HEK293 (cell line): ENCODE measurements at regions not wholly inside any gene's neighbourhood (a gene's known extent, or its start where the extent isn't known, plus 50 kb on each side); places are given as distances from the start of the nearest gene placed in this dataset.

Experiments used
- CTCF ChIA-PET: fragments of 350-600 bp; formaldehyde crosslinking; extraction: SDS; loops from one replicate; lab custom pipeline; 2021; ENCODE audit warnings: antibody characterized with exemption; lab: Yijun Ruan, JAX
- POLR2A ChIA-PET: fragments of 300-600 bp; formaldehyde crosslinking; extraction: SDS; loops from one replicate; lab custom pipeline; 2020; ENCODE audit warnings: antibody characterized with exemption, inconsistent platforms; lab: Yijun Ruan, JAX
- H3K27ac ChIP-seq: fragments of 200-500 bp; sonication (Bioruptor generic); 2 replicates; pipeline ENCODE4 v1.5.1; 2014; ENCODE audit warnings: low read depth, low read length, control low read depth, inconsistent platforms; ENCODE audit errors: extremely low read depth
- H3K36me3 ChIP-seq, 2 experiments: fragments of 200-500 bp in 1 of 2; sonication (Bioruptor generic) in 1 of 2; 1 replicate in 1 of 2; 2 replicates in 1 of 2; pipeline ENCODE4 v1.5.1; 2014 to 2017; ENCODE audit warnings: inconsistent platforms in 2 of 2, low read length in 2 of 2; ENCODE audit not compliant: control insufficient read depth in 2 of 2, insufficient read depth in 1 of 2
- H3K4me1 ChIP-seq: fragments of 200-500 bp; sonication (Bioruptor generic); 2 replicates; pipeline ENCODE4 v1.5.1; 2014; ENCODE audit warnings: mild to moderate bottlenecking, low read length, inconsistent platforms; ENCODE audit not compliant: control insufficient read depth, insufficient read depth
- H3K4me3 ChIP-seq: 2 replicates; pipeline ENCODE4 v1.5.1; 2011; ENCODE audit warnings: low read depth, mild to moderate bottlenecking, control low read depth, low read length, moderate library complexity
- H3K9me3 ChIP-seq: fragments of 200-500 bp; sonication (Bioruptor generic); 2 replicates; pipeline ENCODE4 v1.5.1; 2014; ENCODE audit warnings: low read depth, low read length, inconsistent platforms; ENCODE audit not compliant: control insufficient read depth, insufficient read depth
- AEBP2 ChIP-seq: fragments of 450-650 bp; formaldehyde crosslinking; IDR thresholded peaks from 2 replicates; pipeline ENCODE4 v1.5.1; 2016; ENCODE audit warnings: missing biosample characterization, missing genetic modification characterization, borderline replicate concordance
- GFI1B ChIP-seq: fragments of 450-650 bp; formaldehyde crosslinking; IDR thresholded peaks from 2 replicates; pipeline ENCODE4 v1.5.1; 2016; ENCODE audit warnings: missing biosample characterization, missing genetic modification characterization
- HOXC10 ChIP-seq: sonication (generic); formaldehyde crosslinking; IDR thresholded peaks from 2 replicates; pipeline ENCODE4 v1.8.1; 2023; ENCODE audit warnings: mild to moderate bottlenecking, missing genetic modification reagents
- IKZF3 ChIP-seq: fragments of 450-650 bp; IDR thresholded peaks from 2 replicates; pipeline ENCODE4 v1.5.0; 2018; ENCODE audit warnings: missing biosample characterization, mild to moderate bottlenecking, missing genetic modification characterization, moderate library complexity
- KLF10 ChIP-seq: fragments of 450-650 bp; IDR thresholded peaks from 2 replicates; pipeline ENCODE4 v1.5.1; 2018; ENCODE audit warnings: missing biosample characterization, mild to moderate bottlenecking, missing genetic modification characterization
- KLF9 ChIP-seq: fragments of 450-650 bp; formaldehyde crosslinking; IDR thresholded peaks from 2 replicates; pipeline ENCODE4 v1.5.1; 2016; ENCODE audit warnings: missing biosample characterization, missing genetic modification characterization, low read depth
- PRDM4 ChIP-seq: fragments of 450-650 bp; formaldehyde crosslinking; IDR thresholded peaks from 2 replicates; pipeline ENCODE4 v1.5.1; 2017; ENCODE audit warnings: missing biosample characterization, missing genetic modification characterization
- SALL2 ChIP-seq: fragments of 450-650 bp; formaldehyde crosslinking; IDR thresholded peaks from 2 replicates; pipeline ENCODE4 v1.5.0; 2017; ENCODE audit warnings: missing biosample characterization, mild to moderate bottlenecking, missing genetic modification characterization, borderline replicate concordance
- YY1 ChIP-seq: fragments of 450-650 bp; formaldehyde crosslinking; IDR thresholded peaks from 2 replicates; pipeline ENCODE4 v1.5.1; 2018; ENCODE audit warnings: missing biosample characterization, missing genetic modification characterization
- YY2 ChIP-seq: fragments of 450-650 bp; formaldehyde crosslinking; IDR thresholded peaks from 2 replicates; pipeline ENCODE4 v1.5.1; 2016; ENCODE audit warnings: missing biosample characterization, missing genetic modification characterization
- ZBTB8A ChIP-seq: fragments of 450-650 bp; formaldehyde crosslinking; IDR thresholded peaks from 2 replicates; pipeline ENCODE4 v1.5.1; 2016; ENCODE audit warnings: missing biosample characterization, missing genetic modification characterization
- ZFHX2 ChIP-seq: fragments of 450-650 bp; formaldehyde crosslinking; conservative IDR thresholded peaks from 2 replicates; pipeline ENCODE4 v1.5.1; 2016; ENCODE audit warnings: missing biosample characterization, missing genetic modification characterization
- ZNF112 ChIP-seq: fragments of 450-650 bp; formaldehyde crosslinking; IDR thresholded peaks from 2 replicates; pipeline ENCODE4 v1.5.0; 2017; ENCODE audit warnings: missing biosample characterization, missing genetic modification characterization
- ZNF138 ChIP-seq: fragments of 450-650 bp; formaldehyde crosslinking; IDR thresholded peaks from 2 replicates; pipeline ENCODE4 v1.5.1; 2016; ENCODE audit warnings: missing biosample characterization, missing genetic modification characterization, borderline replicate concordance
- ZNF140 ChIP-seq: fragments of 450-650 bp; formaldehyde crosslinking; IDR thresholded peaks from 2 replicates; pipeline ENCODE4 v1.5.1; 2016; ENCODE audit warnings: missing biosample characterization, missing genetic modification characterization
- ZNF19 ChIP-seq: fragments of 450-650 bp; formaldehyde crosslinking; IDR thresholded peaks from 2 replicates; pipeline ENCODE4; 2016; ENCODE audit warnings: missing biosample characterization, missing genetic modification characterization, low read depth
- ZNF23 ChIP-seq: fragments of 450-650 bp; formaldehyde crosslinking; IDR thresholded peaks from 2 replicates; pipeline ENCODE4 v1.5.1; 2016; ENCODE audit warnings: missing biosample characterization, missing genetic modification characterization, borderline replicate concordance
- ZNF292 ChIP-seq: fragments of 450-650 bp; formaldehyde crosslinking; IDR thresholded peaks from 2 replicates; pipeline ENCODE4 v1.5.1; 2016; ENCODE audit warnings: low read depth, missing biosample characterization, missing genetic modification characterization, borderline replicate concordance
- ZNF335 ChIP-seq: fragments of 450-650 bp; formaldehyde crosslinking; conservative IDR thresholded peaks from 2 replicates; pipeline ENCODE4 v1.5.1; 2016; ENCODE audit warnings: missing biosample characterization, missing genetic modification characterization
- ZNF341 ChIP-seq: fragments of 450-650 bp; formaldehyde crosslinking; IDR thresholded peaks from 2 replicates; pipeline ENCODE4; 2016; ENCODE audit warnings: low read depth, missing biosample characterization, missing genetic modification characterization
- ZNF404 ChIP-seq: fragments of 450-650 bp; formaldehyde crosslinking; IDR thresholded peaks from 2 replicates; pipeline ENCODE4 v1.5.1; 2017; ENCODE audit warnings: missing biosample characterization, missing genetic modification characterization
- ZNF510 ChIP-seq: fragments of 450-650 bp; formaldehyde crosslinking; IDR thresholded peaks from 2 replicates; pipeline ENCODE4 v1.5.1; 2018; ENCODE audit warnings: mild to moderate bottlenecking, missing genetic modification characterization, missing biosample characterization; ENCODE audit not compliant: insufficient replicate concordance
- ZNF513 ChIP-seq: fragments of 450-650 bp; IDR thresholded peaks from 2 replicates; pipeline ENCODE4 v1.5.1; 2018; ENCODE audit warnings: missing biosample characterization, missing genetic modification characterization
- ZNF549 ChIP-seq: fragments of 450-650 bp; IDR thresholded peaks from 2 replicates; pipeline ENCODE4 v1.5.1; 2018; ENCODE audit warnings: missing biosample characterization, missing genetic modification characterization, mild to moderate bottlenecking, inconsistent platforms, moderate library complexity
- ZNF555 ChIP-seq: fragments of 450-650 bp; formaldehyde crosslinking; conservative IDR thresholded peaks from 2 replicates; pipeline ENCODE4 v1.5.1; 2017; ENCODE audit warnings: missing biosample characterization, mild to moderate bottlenecking, missing genetic modification characterization, inconsistent platforms
- ZNF558 ChIP-seq: fragments of 450-650 bp; formaldehyde crosslinking; IDR thresholded peaks from 2 replicates; pipeline ENCODE4 v1.5.1; 2016; ENCODE audit warnings: missing biosample characterization, missing genetic modification characterization
- ZNF610 ChIP-seq: fragments of 450-650 bp; formaldehyde crosslinking; IDR thresholded peaks from 2 replicates; pipeline ENCODE4 v1.5.1; 2016; ENCODE audit warnings: missing biosample characterization, missing genetic modification characterization, borderline replicate concordance
- ZNF623 ChIP-seq: fragments of 450-650 bp; formaldehyde crosslinking; IDR thresholded peaks from 2 replicates; pipeline ENCODE4 v1.5.1; 2016; ENCODE audit warnings: missing biosample characterization, missing genetic modification characterization
- ZNF629 ChIP-seq: fragments of 450-650 bp; formaldehyde crosslinking; IDR thresholded peaks from 2 replicates; pipeline ENCODE4 v1.5.1; 2017; ENCODE audit warnings: missing biosample characterization, missing genetic modification characterization
- ZNF692 ChIP-seq: fragments of 450-650 bp; formaldehyde crosslinking; IDR thresholded peaks from 2 replicates; pipeline ENCODE4 v1.5.1; 2016; ENCODE audit warnings: missing biosample characterization, missing genetic modification characterization
- ZNF768 ChIP-seq: fragments of 450-650 bp; formaldehyde crosslinking; IDR thresholded peaks from 2 replicates; pipeline ENCODE4 v1.5.1; 2018; ENCODE audit warnings: missing biosample characterization, mild to moderate bottlenecking, missing genetic modification characterization
- ZNF830 ChIP-seq: fragments of 450-650 bp; IDR thresholded peaks from 2 replicates; pipeline ENCODE4 v1.5.0; 2018; ENCODE audit warnings: missing biosample characterization, missing genetic modification characterization, low read depth, mild to moderate bottlenecking, moderate library complexity
- ZNF843 ChIP-seq: fragments of 450-650 bp; formaldehyde crosslinking; IDR thresholded peaks from 2 replicates; pipeline ENCODE4 v1.5.1; 2016; ENCODE audit warnings: missing biosample characterization, missing genetic modification characterization
- ZSCAN16 ChIP-seq: fragments of 450-650 bp; formaldehyde crosslinking; IDR thresholded peaks from 2 replicates; pipeline ENCODE4 v1.5.1; 2016; ENCODE audit warnings: missing biosample characterization, missing genetic modification characterization

- Histone ChIP-seq H3K4me3 (no peak overlapping the region), H3K27ac (no peak overlapping the region), H3K9me3 (no peaks in the 10 kb centered on the region), H3K4me1 (no peaks in the 10 kb centered on the region), H3K36me3 (no peaks in the 10 kb centered on the region)
- CTCF ChIA-PET: no interaction called here
- POLR2A ChIA-PET: no interaction called here
- TF ChIP-seq HOXC10 (CRISPR knock-in tag): no peak
- no peak for TF ChIP-seq ZNF404 (tag by site-specific recombination)
- TF ChIP-seq KLF10: no peak
- TF ChIP-seq ZNF610 (tag by site-specific recombination): no peak
- no peak for TF ChIP-seq IKZF3
- peak; percentile 82 for TF ChIP-seq ZNF555 (tag by site-specific recombination)
- TF ChIP-seq ZNF830 (tag by site-specific recombination): no peak
- TF ChIP-seq ZNF140 (tag by site-specific recombination): peak; percentile 82; the same call in 1 of the 2 replicates
- TF ChIP-seq PRDM4 (tag by site-specific recombination): no peak
- no peak for TF ChIP-seq ZNF692 (tag by site-specific recombination)
- TF ChIP-seq ZNF549 (tag by site-specific recombination): no peak
- no peak for TF ChIP-seq ZNF23
- no peak for TF ChIP-seq KLF9 (tag by site-specific recombination)
- no peak for TF ChIP-seq ZNF292 (tag by site-specific recombination)
- TF ChIP-seq ZNF335 (tag by site-specific recombination): no peak
- TF ChIP-seq SALL2 (tag by site-specific recombination): no peak
- TF ChIP-seq ZNF768 (tag by site-specific recombination): no peak
- no peak for TF ChIP-seq ZFHX2 (tag by site-specific recombination)
- TF ChIP-seq ZNF19: no peak
- TF ChIP-seq ZNF623 (tag by site-specific recombination): peak; percentile 66
- TF ChIP-seq ZNF112 (tag by site-specific recombination): no peak
- TF ChIP-seq ZNF513 (tag by site-specific recombination): no peak
- TF ChIP-seq ZNF843 (tag by site-specific recombination): no peak
- peak; percentile 59 for TF ChIP-seq ZNF510 (tag by site-specific recombination)
- no peak for TF ChIP-seq ZSCAN16
- no peak for TF ChIP-seq YY2 (tag by site-specific recombination)
- TF ChIP-seq ZNF629 (tag by site-specific recombination): 0 out of 2 replicates have a peak, but pooled peaks have one; percentile 40
- TF ChIP-seq ZNF341: peak; percentile 12; the same call in 1 of the 2 replicates
- TF ChIP-seq ZBTB8A: peak; percentile 64
- 0 out of 2 replicates have a peak, but pooled peaks have one; percentile 20 for TF ChIP-seq ZNF558 (tag by site-specific recombination)
- peak; percentile 84; the same call in 1 of the 2 replicates for TF ChIP-seq ZNF138 (tag by site-specific recombination)
- no peak for TF ChIP-seq GFI1B (tag by site-specific recombination)
- TF ChIP-seq AEBP2 (tag by site-specific recombination): peak; percentile 62; the same call in 1 of the 2 replicates
- TF ChIP-seq YY1 (tag by site-specific recombination): no peak
Observed at GRCh38 chr3:86738684-86739083, 252.3 kb downstream of the VGLL3 start.
